Prostate gland (tissue), 2 donors: ENCODE measurements at regions not wholly inside any gene's neighbourhood (a gene's known extent, or its start where the extent isn't known, plus 50 kb on each side); places are given as distances from the start of the nearest gene placed in this dataset.

Experiments
- CTCF ChIP-seq, 4 experiments: fragments of 200-600 bp in 2 of 4; fragments of 450-650 bp in 2 of 4; sonication (generic) in 2 of 4; IDR thresholded peaks; 1 replicate in 3 of 4; 2 replicates in 1 of 4; pipeline ENCODE4 v1.5.1; 2016 to 2019; ENCODE audit warnings: antibody characterized with exemption in 4 of 4, mild to moderate bottlenecking in 2 of 4, moderate library complexity in 2 of 4
- POLR2A ChIP-seq: fragments of 450-650 bp; IDR thresholded peaks from one replicate; pipeline ENCODE4 v1.6.1; 2016; ENCODE audit warnings: antibody characterized with exemption, mild to moderate bottlenecking
- POLR2AphosphoS5 ChIP-seq: sonication (generic); formaldehyde crosslinking; IDR thresholded peaks from one replicate; pipeline ENCODE4 v1.6.1; 2017; ENCODE audit warnings: antibody characterized with exemption

GRCh38 chr20:61042506-61043385 is 209.3 kb upstream of the CDH4 start:
- TF ChIP-seq POLR2AphosphoS5 (no peak), CTCF (IDR thresholded peaks at IDR 0.05) (no peak), POLR2A (no peak)
